Vagina (tissue), 2 donors: ENCODE measurements at regions not wholly inside any gene's neighbourhood (a gene's known extent, or its start where the extent isn't known, plus 50 kb on each side); places are given as distances from the start of the nearest gene placed in this dataset.

Experiments
- POLR2A ChIP-seq, 2 donors: fragments of 450-650 bp; IDR thresholded peaks; one replicate each; pipeline ENCODE4 v1.6.1; 2017; ENCODE audit warnings: antibody characterized with exemption in 2 of 2, mild to moderate bottlenecking in 2 of 2, moderate library complexity in 2 of 2
- POLR2AphosphoS5 ChIP-seq, 2 donors: sonication (generic); formaldehyde crosslinking; IDR thresholded peaks; one replicate each; pipeline ENCODE4 v1.9.0; 2017; ENCODE audit warnings: antibody characterized with exemption in 2 of 2, mild to moderate bottlenecking in 2 of 2, low read depth in 1 of 2; ENCODE audit not compliant: insufficient read depth in 1 of 2
- TF ChIP-seq, protein P1 (sequence below), 3 experiments: fragments of 450-650 bp in 2 of 3; fragments of 200-600 bp in 1 of 3; sonication (generic) in 1 of 3; IDR thresholded peaks; one replicate each; pipeline ENCODE4 v1.5.1; 2017 to 2019; ENCODE audit warnings: antibody characterized with exemption in 3 of 3, mild to moderate bottlenecking in 2 of 3, moderate library complexity in 2 of 3

GRCh38 chr14:53711205-53711604, 245.4 kb downstream of the BMP4 start:
- TF ChIP-seq, protein P1, sequence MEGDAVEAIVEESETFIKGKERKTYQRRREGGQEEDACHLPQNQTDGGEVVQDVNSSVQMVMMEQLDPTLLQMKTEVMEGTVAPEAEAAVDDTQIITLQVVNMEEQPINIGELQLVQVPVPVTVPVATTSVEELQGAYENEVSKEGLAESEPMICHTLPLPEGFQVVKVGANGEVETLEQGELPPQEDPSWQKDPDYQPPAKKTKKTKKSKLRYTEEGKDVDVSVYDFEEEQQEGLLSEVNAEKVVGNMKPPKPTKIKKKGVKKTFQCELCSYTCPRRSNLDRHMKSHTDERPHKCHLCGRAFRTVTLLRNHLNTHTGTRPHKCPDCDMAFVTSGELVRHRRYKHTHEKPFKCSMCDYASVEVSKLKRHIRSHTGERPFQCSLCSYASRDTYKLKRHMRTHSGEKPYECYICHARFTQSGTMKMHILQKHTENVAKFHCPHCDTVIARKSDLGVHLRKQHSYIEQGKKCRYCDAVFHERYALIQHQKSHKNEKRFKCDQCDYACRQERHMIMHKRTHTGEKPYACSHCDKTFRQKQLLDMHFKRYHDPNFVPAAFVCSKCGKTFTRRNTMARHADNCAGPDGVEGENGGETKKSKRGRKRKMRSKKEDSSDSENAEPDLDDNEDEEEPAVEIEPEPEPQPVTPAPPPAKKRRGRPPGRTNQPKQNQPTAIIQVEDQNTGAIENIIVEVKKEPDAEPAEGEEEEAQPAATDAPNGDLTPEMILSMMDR (IDR thresholded peaks at IDR 0.05) = no peak
- TF ChIP-seq POLR2A (IDR thresholded peaks at IDR 0.05) (no peak), POLR2AphosphoS5 (IDR thresholded peaks at IDR 0.05; ENCODE audit: insufficient read depth in 1 of 2, low read depth in 1 of 2) (no peak)
